GM12873 (cell line): ENCODE measurements at regions not wholly inside any gene's neighbourhood (a gene's known extent, or its start where the extent isn't known, plus 50 kb on each side); places are given as distances from the start of the nearest gene placed in this dataset.
A peak's percentile ranks its signal among the peaks of the same experiment; 100 is the strongest.

Experiments used
- CTCF ChIP-seq: IDR thresholded peaks from 2 replicates; pipeline ENCODE4 v1.5.1; 2012; ENCODE audit warnings: low read depth, mild to moderate bottlenecking, moderate library complexity, low read length, control low read depth; ENCODE audit not compliant: insufficient read depth; ENCODE audit errors: missing control alignments

GRCh38 chr4:54988655-54989054, 136.7 kb downstream of the KDR start:
- no peak for TF ChIP-seq CTCF

- TF ChIP-seq CTCF, result no peak
Measured at GRCh38 chr4:54986095-54986846, 139.1 kb downstream of the KDR start.

DNA sequence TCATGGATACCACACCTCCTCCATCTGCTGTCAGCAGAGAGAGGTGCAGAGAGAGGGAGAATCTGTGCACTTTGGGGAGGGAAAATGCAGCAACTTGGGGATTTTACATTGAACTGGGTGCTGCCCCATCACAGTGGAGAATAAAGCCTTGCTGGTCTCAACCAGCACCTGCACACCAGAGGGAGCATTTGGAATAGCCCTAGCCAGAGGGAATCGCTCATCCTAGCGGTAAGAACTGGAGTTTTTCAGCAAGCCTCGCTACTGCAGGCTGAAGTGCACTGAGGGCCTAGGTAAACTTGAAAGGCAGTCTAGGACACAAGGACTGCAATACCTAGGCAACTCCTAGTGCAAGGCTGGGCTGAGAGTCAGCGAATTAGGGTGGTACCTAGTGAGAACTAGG, 148.7 kb downstream of the KDR start:
- TF ChIP-seq CTCF, result no peak

DNA sequence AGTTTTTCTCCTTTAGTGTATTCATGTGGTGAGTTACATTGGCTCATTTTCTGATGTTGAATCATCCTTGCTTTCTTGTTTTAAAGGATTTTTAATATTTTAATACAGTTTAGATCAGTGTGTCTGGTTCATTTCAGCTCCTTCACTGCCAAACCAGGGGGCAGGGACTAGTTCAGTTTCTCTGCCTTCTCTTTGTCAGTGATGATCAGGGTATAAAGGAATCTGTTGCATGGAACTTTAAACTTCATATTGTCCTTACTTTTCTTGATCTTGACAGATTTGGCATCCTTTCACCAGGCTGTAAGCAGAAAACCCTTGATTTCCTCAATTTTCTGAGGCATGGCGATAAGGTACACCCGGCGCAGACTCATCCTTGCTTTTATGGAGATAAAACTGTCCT, 149.4 kb downstream of the KDR start:
- TF ChIP-seq CTCF, result no peak

DNA sequence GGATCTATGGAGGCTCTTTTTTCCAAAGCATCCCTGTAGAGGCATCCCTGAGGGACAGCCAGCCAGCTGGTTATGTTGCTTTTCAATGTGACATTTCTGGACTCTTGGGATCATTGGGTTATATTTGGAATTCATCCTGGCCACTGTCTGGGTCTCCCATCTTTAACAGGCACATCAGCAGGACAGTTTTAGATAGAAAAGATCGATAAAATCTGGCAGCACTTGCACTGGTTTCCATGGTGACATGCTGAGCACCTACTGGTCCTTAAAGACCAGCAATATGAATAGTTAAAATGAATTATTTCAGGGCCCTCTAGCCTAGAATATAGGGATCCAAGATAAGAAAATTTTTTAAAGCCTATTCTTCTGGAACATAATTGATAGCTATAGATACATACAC, 151.6 kb downstream of the KDR start:
- TF ChIP-seq CTCF, result no peak

DNA sequence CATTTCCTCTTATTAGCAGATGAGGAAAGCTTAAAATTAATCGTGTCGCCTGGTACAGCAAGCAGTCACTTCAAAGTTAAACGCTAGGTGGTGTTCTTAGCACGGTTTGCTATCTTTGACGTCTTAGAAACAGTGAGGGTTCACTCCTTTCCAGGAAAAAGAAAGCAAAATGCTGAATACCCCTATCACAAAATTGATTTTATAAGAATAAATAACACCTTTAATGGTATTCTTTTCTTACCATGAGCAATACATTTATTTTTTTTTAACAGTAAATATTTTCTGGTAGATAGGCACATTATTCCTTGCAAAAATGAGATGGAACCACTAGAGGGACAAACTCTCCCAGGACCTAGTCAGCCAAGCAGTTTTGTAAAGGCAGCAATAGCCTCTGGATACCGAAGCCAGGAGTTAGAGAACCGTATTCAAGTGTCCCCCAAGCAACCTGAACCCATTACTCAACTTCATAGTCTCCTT, 153.9 kb downstream of the KDR start:
- TF ChIP-seq CTCF, result peak; percentile 57

- TF ChIP-seq CTCF, result no peak
Measured at GRCh38 chr4:54967289-54967688, 158.1 kb downstream of the KDR start.
